Spleen (tissue), 7 donors: ENCODE measurements at regions not wholly inside any gene's neighbourhood (a gene's known extent, or its start where the extent isn't known, plus 50 kb on each side); places are given as distances from the start of the nearest gene placed in this dataset.

Source experiments
- CTCF ChIP-seq, 11 experiments: fragments of 200-600 bp in 7 of 11; fragments of 450-650 bp in 4 of 11; sonication (generic) in 4 of 11; IDR thresholded peaks in 8 of 11; conservative IDR thresholded peaks in 3 of 11; 1 replicate in 7 of 11; 2 replicates in 4 of 11; pipeline versions ENCODE4 v1.4.0 to v1.8.0; 2016 to 2021; ENCODE audit warnings: antibody characterized with exemption in 11 of 11, inconsistent platforms in 4 of 11, mild to moderate bottlenecking in 1 of 11
- POLR2A ChIP-seq, 3 donors: fragments of 450-650 bp; IDR thresholded peaks; one replicate each; pipeline ENCODE4 v1.5.1; 2017; ENCODE audit warnings: antibody characterized with exemption in 3 of 3, mild to moderate bottlenecking in 1 of 3
- POLR2AphosphoS5 ChIP-seq, 3 donors: sonication (generic); formaldehyde crosslinking; IDR thresholded peaks; one replicate each; pipeline ENCODE4 v1.5.1; 2017; ENCODE audit warnings: antibody characterized with exemption in 3 of 3
- donor health status: DM: no; HTN: no; CAD: no; lungs with moderate emphysema.
- donor health status: DM: no; HTN: no; CAD: no.
- donor health status: DM: no; HTN: no; CAD: no.

DNA sequence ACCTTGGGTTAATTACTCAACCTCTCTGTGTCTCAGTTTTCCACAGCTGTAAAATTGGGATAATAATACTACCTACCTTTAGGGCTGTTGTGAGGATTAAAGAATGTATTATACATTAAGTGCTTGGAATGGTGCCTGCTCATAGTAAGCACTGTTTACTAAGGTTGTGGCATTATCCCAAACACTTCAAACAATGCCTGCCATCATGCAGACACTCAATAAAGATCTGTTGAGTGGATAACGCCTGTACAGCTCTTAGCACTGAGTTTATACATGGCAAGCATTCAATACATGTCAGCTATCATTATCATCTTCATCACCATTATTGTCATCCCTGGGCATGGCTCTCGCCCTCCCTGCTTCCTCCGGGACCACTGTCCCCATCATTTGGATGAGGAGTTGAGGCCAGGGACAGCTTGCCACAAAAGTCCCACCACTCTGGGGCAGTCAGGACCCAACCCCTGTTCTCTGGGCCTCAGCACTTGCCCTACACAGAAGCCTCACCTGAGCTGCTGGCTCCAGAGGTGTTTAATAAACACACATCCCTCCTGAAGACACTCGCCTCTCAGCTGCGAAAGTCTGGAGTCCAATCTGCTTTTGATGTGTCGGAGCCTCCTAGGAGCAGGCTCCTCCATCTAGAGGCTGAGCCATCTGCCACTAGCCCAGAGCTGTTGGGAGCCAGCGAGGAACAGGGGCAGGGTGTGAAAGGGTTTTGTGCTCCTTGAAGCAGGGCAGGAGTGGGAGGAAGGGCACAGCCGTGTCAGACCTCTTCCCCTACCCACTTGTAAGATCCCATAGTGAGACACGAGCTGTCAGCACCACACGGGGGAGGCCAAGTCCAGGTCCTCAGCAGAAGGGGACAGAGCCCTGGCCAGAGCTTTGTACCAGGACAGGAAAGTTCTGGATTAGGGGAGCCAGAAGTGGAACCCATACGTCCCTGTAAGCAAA, 80.9 kb upstream of the ZC3H12A start:
- TF ChIP-seq CTCF (IDR thresholded peaks at IDR 0.05 in 8 of 11, conservative IDR thresholded peaks at IDR 0.05 in 3 of 11) (no peak), POLR2A (IDR thresholded peaks at IDR 0.05) (no peak), POLR2AphosphoS5 (IDR thresholded peaks at IDR 0.05) (no peak)
